Inflammatory macrophage treated with lipopolysaccharide for 4 hours (primary cell): ENCODE measurements at regions not wholly inside any gene's neighbourhood (a gene's known extent, or its start where the extent isn't known, plus 50 kb on each side); places are given as distances from the start of the nearest gene placed in this dataset.
"Not testable (repeated sequence)": the region's sequence is repeated elsewhere in the genome, so short reads cannot be mapped to it uniquely, and the experiment has no call there.

ENCODE experiments used
- DNase-seq: peaks from one replicate; pipeline ENCODE4 v3.0.0-alpha.2; 2020

- no peak for DNase-seq
These were observed 221.6 kb downstream of the NR2F1-AS1 start for GRCh38 chr5:93359296-93359959.

GRCh38 chr5:93358176-93358575, 222.8 kb downstream of the NR2F1-AS1 start:
- no peak for DNase-seq

GRCh38 chr5:93357686-93358085, 223.3 kb downstream of the NR2F1-AS1 start:
- DNase-seq, result no peak

- no peak for DNase-seq
These were observed 225.3 kb downstream of the NR2F1-AS1 start for GRCh38 chr5:93355691-93356090.

- DNase-seq, result no peak
These were observed 228.8 kb downstream of the NR2F1-AS1 start for GRCh38 chr5:93352186-93352585.

- DNase-seq, result no peak
These were observed 231.4 kb downstream of the NR2F1-AS1 start for GRCh38 chr5:93349613-93350012.

- no peak for DNase-seq
These were observed 232.8 kb downstream of the NR2F1-AS1 start for GRCh38 chr5:93348231-93348630.

- not testable (repeated sequence) for DNase-seq
These were observed 234.2 kb downstream of the NR2F1-AS1 start for GRCh38 chr5:93346850-93347249.

- no peak for DNase-seq
These were observed 234.7 kb downstream of the NR2F1-AS1 start for GRCh38 chr5:93346301-93346700.

- DNase-seq, result no peak
These were observed 237.4 kb downstream of the NR2F1-AS1 start for GRCh38 chr5:93343570-93343969.

GRCh38 chr5:93342563-93343061, 238.4 kb downstream of the NR2F1-AS1 start:
- DNase-seq, result no peak

GRCh38 chr5:93340881-93341280, 240.1 kb downstream of the NR2F1-AS1 start:
- DNase-seq, result no peak

- no peak for DNase-seq
These were observed 243.9 kb downstream of the NR2F1-AS1 start for GRCh38 chr5:93337138-93337537.

GRCh38 chr5:93336330-93337110, 244.5 kb downstream of the NR2F1-AS1 start:
- DNase-seq, result no peak

GRCh38 chr5:93331863-93332262, 249.2 kb downstream of the NR2F1-AS1 start:
- no peak for DNase-seq

GRCh38 chr5:93331241-93331640, 249.8 kb downstream of the NR2F1-AS1 start:
- no peak for DNase-seq

GRCh38 chr5:93330506-93330905, 250.5 kb downstream of the NR2F1-AS1 start:
- DNase-seq, result no peak

- no peak for DNase-seq
These were observed 251.3 kb downstream of the NR2F1-AS1 start for GRCh38 chr5:93329756-93330155.

- DNase-seq, result no peak
These were observed 252.2 kb downstream of the NR2F1-AS1 start for GRCh38 chr5:93328833-93329232.

GRCh38 chr5:93327605-93328004, 253.4 kb downstream of the NR2F1-AS1 start:
- DNase-seq, result no peak

GRCh38 chr5:93325946-93326345, 255.1 kb downstream of the NR2F1-AS1 start:
- DNase-seq, result no peak

- no peak for DNase-seq
These were observed 257.8 kb downstream of the NR2F1-AS1 start for GRCh38 chr5:93322974-93323860.

GRCh38 chr5:93320920-93321445, 260.0 kb downstream of the NR2F1-AS1 start:
- no peak for DNase-seq
